ENCODE measurements at regions not wholly inside any gene's neighbourhood (a gene's known extent, or its start where the extent isn't known, plus 50 kb on each side); places are given as distances from the start of the nearest gene placed in this dataset.

DNA sequence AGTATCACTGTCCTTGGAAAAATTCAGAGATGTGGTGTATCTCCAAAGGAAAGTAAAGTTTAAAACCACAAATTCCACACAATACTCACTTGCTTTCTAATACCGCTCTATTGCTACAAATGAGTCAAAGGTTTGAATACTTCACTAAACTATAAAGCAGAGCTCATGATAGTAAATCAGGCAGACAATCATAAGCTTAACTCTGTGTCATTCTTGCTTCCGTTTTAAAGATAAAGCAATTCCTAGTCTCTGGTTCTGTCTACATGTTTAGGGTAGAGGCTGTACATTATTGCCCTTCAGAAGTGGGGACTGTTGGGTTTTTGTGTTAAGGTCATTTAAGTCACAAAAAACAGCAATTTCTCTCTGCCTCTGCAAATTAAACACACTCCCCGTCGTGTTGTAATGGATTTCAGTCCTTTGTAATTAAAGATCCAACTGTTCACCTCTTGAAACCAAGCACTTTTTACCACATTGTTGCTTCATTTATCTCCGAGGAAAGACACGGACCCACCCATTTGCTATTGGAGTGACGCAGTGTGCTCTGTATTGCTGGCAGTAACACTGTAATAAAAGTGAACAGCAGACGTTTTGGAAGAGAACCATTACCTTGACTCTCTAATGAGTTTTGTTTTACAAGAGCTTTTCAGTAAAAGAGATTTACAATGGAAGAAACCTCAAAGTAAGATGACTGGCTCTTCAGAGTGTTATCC is 83.1 kb upstream of the CNTNAP4 start:
- no peak overlapping the region for H3K4me3 ChIP-seq
- no peak for DNase-seq
- intact Hi-C loops (cut with DNase I): no loop called here
- H3K36me3 ChIP-seq: no peaks in the 10 kb centered on the region
- no peaks in the 10 kb centered on the region for H3K4me1 ChIP-seq
- TF ChIP-seq, protein P1, sequence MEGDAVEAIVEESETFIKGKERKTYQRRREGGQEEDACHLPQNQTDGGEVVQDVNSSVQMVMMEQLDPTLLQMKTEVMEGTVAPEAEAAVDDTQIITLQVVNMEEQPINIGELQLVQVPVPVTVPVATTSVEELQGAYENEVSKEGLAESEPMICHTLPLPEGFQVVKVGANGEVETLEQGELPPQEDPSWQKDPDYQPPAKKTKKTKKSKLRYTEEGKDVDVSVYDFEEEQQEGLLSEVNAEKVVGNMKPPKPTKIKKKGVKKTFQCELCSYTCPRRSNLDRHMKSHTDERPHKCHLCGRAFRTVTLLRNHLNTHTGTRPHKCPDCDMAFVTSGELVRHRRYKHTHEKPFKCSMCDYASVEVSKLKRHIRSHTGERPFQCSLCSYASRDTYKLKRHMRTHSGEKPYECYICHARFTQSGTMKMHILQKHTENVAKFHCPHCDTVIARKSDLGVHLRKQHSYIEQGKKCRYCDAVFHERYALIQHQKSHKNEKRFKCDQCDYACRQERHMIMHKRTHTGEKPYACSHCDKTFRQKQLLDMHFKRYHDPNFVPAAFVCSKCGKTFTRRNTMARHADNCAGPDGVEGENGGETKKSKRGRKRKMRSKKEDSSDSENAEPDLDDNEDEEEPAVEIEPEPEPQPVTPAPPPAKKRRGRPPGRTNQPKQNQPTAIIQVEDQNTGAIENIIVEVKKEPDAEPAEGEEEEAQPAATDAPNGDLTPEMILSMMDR (IDR thresholded peaks at IDR 0.05): no peak
- no peak for TF ChIP-seq POLR2A (IDR thresholded peaks at IDR 0.05)
- ATAC-seq: no peak
- H3K9me3 ChIP-seq: no peaks in the 10 kb centered on the region
- H3K27ac ChIP-seq: no peak overlapping the region
- no peaks in the 10 kb centered on the region for H3K27me3 ChIP-seq
- 50% methylated on average over 8 of the region's 8 CpGs for WGBS (ENCODE audit: insufficient coverage, low coverage, low lambda C conversion rate, missing lambda C conversion rate)

DNA sequence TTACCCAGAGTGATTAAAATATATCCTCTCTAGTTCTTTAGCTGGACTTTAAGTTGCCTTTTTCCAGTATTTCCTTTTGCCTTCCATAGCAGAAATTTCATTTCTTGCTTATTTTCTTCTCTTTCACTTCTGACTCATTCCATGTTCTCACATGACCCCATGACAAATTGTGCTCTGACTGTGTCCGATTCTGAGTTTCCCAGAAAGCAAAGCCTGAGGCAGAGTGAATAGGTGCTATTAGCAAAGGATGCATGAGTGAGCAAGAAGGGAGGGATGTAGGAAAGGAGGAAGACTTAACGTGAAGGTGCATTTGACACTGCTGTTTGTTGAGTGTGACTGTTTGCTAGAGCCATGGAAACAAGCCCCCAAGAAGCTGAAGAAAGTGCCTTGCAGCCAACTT is 82.6 kb upstream of the CNTNAP4 start:
- H3K4me1 ChIP-seq: no peaks in the 10 kb centered on the region
- no peaks in the 10 kb centered on the region for H3K9me3 ChIP-seq
- no peak overlapping the region for H3K27ac ChIP-seq
- no peaks in the 10 kb centered on the region for H3K36me3 ChIP-seq
- WGBS (ENCODE audit: insufficient coverage, low coverage, low lambda C conversion rate, missing lambda C conversion rate): 29% methylated on average over 2 of the region's 2 CpGs
- DNase-seq (no peak), ATAC-seq (no peak)
- H3K27me3 ChIP-seq: no peaks in the 10 kb centered on the region
- intact Hi-C loops (cut with DNase I): no loop called here
- TF ChIP-seq POLR2A (IDR thresholded peaks at IDR 0.05): no peak
- TF ChIP-seq, protein P1 (IDR thresholded peaks at IDR 0.05): no peak
- H3K4me3 ChIP-seq: no peak overlapping the region

DNA sequence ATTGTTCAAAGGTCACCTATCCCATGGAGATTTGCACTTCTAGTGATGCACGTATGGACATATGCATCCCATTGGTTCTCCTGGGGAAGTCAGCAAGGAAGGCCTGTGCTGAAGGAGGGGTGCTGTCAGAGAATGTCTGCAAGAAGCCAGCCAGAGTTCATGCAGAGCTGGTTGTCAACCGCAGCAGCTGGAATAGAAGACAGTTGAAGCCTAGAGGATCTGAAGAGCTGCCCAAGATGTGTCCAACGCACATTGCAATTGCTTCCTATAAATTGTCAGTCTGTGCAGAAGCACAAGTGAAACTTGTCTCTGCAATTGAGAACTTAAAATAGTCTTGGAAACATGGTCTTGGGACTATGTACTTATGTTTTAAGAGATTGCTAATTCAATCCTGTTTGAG is 82.1 kb upstream of the CNTNAP4 start:
- no peaks in the 10 kb centered on the region for H3K27me3 ChIP-seq
- H3K27ac ChIP-seq: no peak overlapping the region
- H3K4me3 ChIP-seq: no peak overlapping the region
- no peaks in the 10 kb centered on the region for H3K36me3 ChIP-seq
- H3K4me1 ChIP-seq: no peaks in the 10 kb centered on the region
- intact Hi-C loops (cut with DNase I): no loop called here
- H3K9me3 ChIP-seq: no peaks in the 10 kb centered on the region
- 71% methylated on average over 2 of the region's 3 CpGs for WGBS (ENCODE audit: insufficient coverage, low coverage, low lambda C conversion rate, missing lambda C conversion rate)
- TF ChIP-seq POLR2A (IDR thresholded peaks at IDR 0.05): no peak
- TF ChIP-seq, protein P1 (IDR thresholded peaks at IDR 0.05): no peak
- DNase-seq (no peak), ATAC-seq (no peak)

DNA sequence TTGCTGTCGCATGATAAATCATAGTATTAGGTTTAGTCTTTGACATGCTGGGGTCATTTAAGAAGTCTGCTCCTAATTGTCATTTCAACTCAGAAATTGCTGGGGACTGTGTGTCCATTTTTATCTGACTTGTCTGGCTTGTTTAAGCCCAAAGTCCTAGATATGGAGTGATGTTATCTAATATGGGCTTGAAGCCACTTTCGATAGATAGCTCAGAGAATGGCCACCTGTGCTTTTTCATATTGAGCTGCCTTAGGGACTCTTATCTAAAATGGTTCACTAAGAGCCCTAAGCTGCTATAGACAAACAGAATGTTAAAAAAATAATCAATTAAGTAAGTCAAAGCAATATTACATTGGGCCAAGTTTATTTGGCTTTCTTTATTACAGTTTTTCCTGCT is 81.6 kb upstream of the CNTNAP4 start:
- intact Hi-C loops (cut with DNase I): no loop called here
- ATAC-seq: peak; percentile 38 to 83 (median 60)
- WGBS (ENCODE audit: insufficient coverage, low coverage, low lambda C conversion rate, missing lambda C conversion rate): 51% methylated on average over 2 of the region's 2 CpGs
- Histone ChIP-seq H3K9me3 (no peaks in the 10 kb centered on the region), H3K36me3 (no peaks in the 10 kb centered on the region), H3K27me3 (no peaks in the 10 kb centered on the region), H3K4me3 (no peak overlapping the region), H3K4me1 (no peaks in the 10 kb centered on the region), H3K27ac (no peak overlapping the region)
- no peak for DNase-seq
- TF ChIP-seq, protein P1 (IDR thresholded peaks at IDR 0.05): no peak

DNA sequence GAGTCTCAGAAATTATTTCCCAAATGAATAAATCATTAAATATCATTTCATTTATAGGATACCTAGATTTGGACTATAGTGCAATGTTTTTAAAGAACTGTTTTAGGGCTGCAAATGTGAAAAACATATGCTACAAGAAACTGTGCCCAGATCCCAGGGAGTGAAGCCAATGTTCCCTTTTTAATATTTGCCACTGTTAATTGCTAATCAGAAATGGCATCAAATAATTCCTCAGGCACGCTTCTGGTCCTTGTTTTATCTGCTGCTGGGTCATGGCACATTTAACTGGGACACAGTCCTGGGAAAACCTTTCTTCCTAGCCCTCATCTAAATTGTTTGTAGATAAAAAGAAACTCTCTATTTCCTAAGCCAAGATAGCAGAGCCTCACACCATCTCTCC is 79.3 kb upstream of the CNTNAP4 start:
- intact Hi-C loops (cut with DNase I): no loop called here
- no peak for ATAC-seq
- TF ChIP-seq POLR2A (IDR thresholded peaks at IDR 0.05): no peak
- TF ChIP-seq, protein P1 (IDR thresholded peaks at IDR 0.05): no peak

More for the DNA sequence above, 79.3 kb upstream of the CNTNAP4 start:
- no peaks in the 10 kb centered on the region for H3K9me3 ChIP-seq
- H3K4me1 ChIP-seq: no peaks in the 10 kb centered on the region
- no peak overlapping the region for H3K4me3 ChIP-seq
- DNase-seq: no peak
- H3K27me3 ChIP-seq: no peaks in the 10 kb centered on the region
- no peaks in the 10 kb centered on the region for H3K36me3 ChIP-seq
- WGBS (ENCODE audit: insufficient coverage, low coverage, low lambda C conversion rate, missing lambda C conversion rate): 55% methylated on average over 1 of the region's 1 CpG
- H3K27ac ChIP-seq: no peak overlapping the region
